CD14-positive monocyte (primary cell): ENCODE measurements at regions not wholly inside any gene's neighbourhood (a gene's known extent, or its start where the extent isn't known, plus 50 kb on each side); places are given as distances from the start of the nearest gene placed in this dataset.
"Not testable (repeated sequence)": the region's sequence is repeated elsewhere in the genome, so short reads cannot be mapped to it uniquely, and the experiment has no call there.

Source experiments
- DNase-seq, 3 donors: peaks; one replicate each; pipeline ENCODE4 v3.0.0-alpha.2; 2011 to 2022
- H2AFZ ChIP-seq: 2 replicates; pipeline ENCODE4 v1.6.0; 2012; ENCODE audit warnings: mild to moderate bottlenecking, low read depth, low read length, inconsistent platforms; ENCODE audit not compliant: insufficient read depth, poor library complexity, severe bottlenecking
- H3K27ac ChIP-seq, 2 donors: 1 replicate in 1 of 2; 2 replicates in 1 of 2; pipeline ENCODE4 v1.5.1; 2012 to 2013; ENCODE audit warnings: low read length in 2 of 2, control low read depth in 1 of 2, inconsistent platforms in 1 of 2, low read depth in 1 of 2, mild to moderate bottlenecking in 1 of 2
- H3K27me3 ChIP-seq, 2 donors: one replicate each; pipeline versions ENCODE4 v1.6.0 to v1.6.1; 2011 to 2013; ENCODE audit warnings: low read length in 2 of 2; ENCODE audit not compliant: control insufficient read depth in 2 of 2, insufficient read depth in 2 of 2
- H3K36me3 ChIP-seq, 2 donors: replicated peaks in 1 of 2; 1 replicate in 1 of 2; 2 replicates in 1 of 2; pipeline versions ENCODE4 v1.5.1 to v1.6.1; 2012 to 2013; ENCODE audit warnings: low read length in 2 of 2, control low read depth in 1 of 2, inconsistent platforms in 1 of 2, mild to moderate bottlenecking in 1 of 2; ENCODE audit not compliant: insufficient read depth in 2 of 2, control insufficient read depth in 1 of 2
- H3K4me1 ChIP-seq, 2 donors: 1 replicate in 1 of 2; 2 replicates in 1 of 2; pipeline versions ENCODE4 v1.5.1 to v1.6.1; 2012 to 2013; ENCODE audit warnings: low read length in 2 of 2, control low read depth in 1 of 2, inconsistent platforms in 1 of 2, mild to moderate bottlenecking in 1 of 2, moderate library complexity in 1 of 2; ENCODE audit not compliant: insufficient read depth in 2 of 2, control insufficient read depth in 1 of 2
- H3K4me2 ChIP-seq: replicated peaks from 2 replicates; pipeline ENCODE3; 2012; ENCODE audit warnings: low read length, moderate library complexity, mild to moderate bottlenecking; ENCODE audit not compliant: poor library complexity, severe bottlenecking; ENCODE audit errors: extremely low read depth
- H3K4me3 ChIP-seq, 3 experiments: fragments of 200-600 bp in 1 of 3; sonication (generic) in 1 of 3; replicated peaks in 1 of 3; 1 replicate in 2 of 3; 2 replicates in 1 of 3; pipeline ENCODE4 v1.5.1; 2011 to 2013; ENCODE audit warnings: low read length in 3 of 3, mild to moderate bottlenecking in 3 of 3, control low read depth in 2 of 3, low read depth in 2 of 3, inconsistent platforms in 1 of 3, moderate library complexity in 1 of 3
- H3K79me2 ChIP-seq: 2 replicates; pipeline ENCODE4 v1.6.0; 2012; ENCODE audit warnings: mild to moderate bottlenecking, control low read depth, inconsistent platforms, low read length, moderate library complexity; ENCODE audit not compliant: insufficient read depth
- H3K9ac ChIP-seq: 2 replicates; pipeline ENCODE4 v1.6.0; 2017; ENCODE audit warnings: low read length, mild to moderate bottlenecking; ENCODE audit not compliant: insufficient read depth, poor library complexity, severe bottlenecking
- H3K9me3 ChIP-seq, 2 donors: replicated peaks in 1 of 2; 1 replicate in 1 of 2; 2 replicates in 1 of 2; pipeline versions ENCODE4 v1.5.1 to v1.6.1; 2012 to 2013; ENCODE audit warnings: low read length in 2 of 2, control low read depth in 1 of 2; ENCODE audit not compliant: control insufficient read depth in 1 of 2, insufficient read depth in 1 of 2
- H4K20me1 ChIP-seq: 2 replicates; pipeline ENCODE4 v1.6.0; 2012; ENCODE audit warnings: mild to moderate bottlenecking, low read length, control low read depth, moderate library complexity; ENCODE audit not compliant: insufficient read depth
- H3K27ac Mint-ChIP-seq, 7 donors: one replicate each; pipeline ENCODE4 v1.8.0; 2020; ENCODE audit warnings: mild to moderate bottlenecking in 7 of 7, mixed read lengths in 7 of 7, moderate library complexity in 6 of 7, inconsistent platforms in 2 of 7
- H3K27me3 Mint-ChIP-seq, 3 donors: one replicate each; pipeline ENCODE4 v1.8.0; 2021 to 2022; ENCODE audit warnings: low read depth in 3 of 3, mild to moderate bottlenecking in 3 of 3, mixed read lengths in 3 of 3, moderate library complexity in 3 of 3, inconsistent platforms in 1 of 3
- H3K36me3 Mint-ChIP-seq, 2 donors: one replicate each; pipeline ENCODE4 v1.8.0; 2020; ENCODE audit warnings: mixed read lengths in 2 of 2, inconsistent platforms in 1 of 2, mild to moderate bottlenecking in 1 of 2
- H3K4me1 Mint-ChIP-seq: one replicate; pipeline ENCODE4 v1.8.0; 2020; ENCODE audit warnings: mild to moderate bottlenecking, mixed read lengths
- H3K4me3 Mint-ChIP-seq, 2 donors: one replicate each; pipeline ENCODE4 v1.8.0; 2020; ENCODE audit warnings: mild to moderate bottlenecking in 2 of 2, mixed read lengths in 2 of 2, moderate library complexity in 1 of 2
- H3K9me3 Mint-ChIP-seq, 7 donors: one replicate each; pipeline ENCODE4 v1.8.0; 2020 to 2022; ENCODE audit warnings: mixed read lengths in 7 of 7, mild to moderate bottlenecking in 6 of 7, moderate library complexity in 6 of 7, inconsistent platforms in 2 of 7
- WGBS: methylation state at CpG from one replicate; pipeline ENCODE4 v1.1.5; 2013; ENCODE audit warnings: missing lambda C conversion rate; ENCODE audit not compliant: insufficient coverage; 5-methylcytosine and 5-hydroxymethylcytosine counted together
- intact Hi-C, 2 donors: fragments of 100-400 bp; cut with micrococcal nuclease; formaldehyde crosslinking; loops; one replicate each; pipeline versions ENCODE4 v1.15.0 to v1.15.1; 2023

DNA sequence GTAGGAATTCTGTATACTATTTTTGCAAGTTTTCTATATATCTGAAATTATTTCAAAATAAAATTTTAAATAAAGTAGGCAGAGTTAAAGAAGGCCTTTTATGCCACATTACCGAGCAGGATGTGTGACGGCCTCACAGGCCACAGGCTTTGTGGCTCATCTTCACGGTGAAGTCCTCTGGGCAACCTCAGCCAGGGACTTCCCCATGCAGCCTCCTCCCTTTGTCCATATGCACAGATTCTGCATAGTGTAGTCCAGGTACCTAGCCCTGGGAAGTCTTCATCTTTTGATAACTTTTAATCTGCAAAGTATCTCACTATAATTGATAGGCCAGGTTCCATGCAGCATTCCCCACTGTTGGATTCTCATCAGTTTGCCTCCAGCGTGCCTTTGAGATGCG, 62.8 kb downstream of the ARHGAP11B start:
- H3K4me1 ChIP-seq, H2AFZ ChIP-seq, H3K27ac ChIP-seq, H3K79me2 ChIP-seq, H3K27me3 Mint-ChIP-seq, H3K36me3 ChIP-seq, H3K4me3 ChIP-seq, H3K4me3 Mint-ChIP-seq, DNase-seq, H3K9me3 ChIP-seq, H3K9ac ChIP-seq, H3K9me3 Mint-ChIP-seq, intact Hi-C loops, H3K27ac Mint-ChIP-seq, H3K4me1 Mint-ChIP-seq, H3K4me2 ChIP-seq, H3K27me3 ChIP-seq, H4K20me1 ChIP-seq: not testable (repeated sequence)
- peaks cover 12 to 30% of the 10 kb centered on the region in 2 donors for H3K36me3 Mint-ChIP-seq
- 100% methylated on average over 1 of the region's 5 CpGs for WGBS

DNA sequence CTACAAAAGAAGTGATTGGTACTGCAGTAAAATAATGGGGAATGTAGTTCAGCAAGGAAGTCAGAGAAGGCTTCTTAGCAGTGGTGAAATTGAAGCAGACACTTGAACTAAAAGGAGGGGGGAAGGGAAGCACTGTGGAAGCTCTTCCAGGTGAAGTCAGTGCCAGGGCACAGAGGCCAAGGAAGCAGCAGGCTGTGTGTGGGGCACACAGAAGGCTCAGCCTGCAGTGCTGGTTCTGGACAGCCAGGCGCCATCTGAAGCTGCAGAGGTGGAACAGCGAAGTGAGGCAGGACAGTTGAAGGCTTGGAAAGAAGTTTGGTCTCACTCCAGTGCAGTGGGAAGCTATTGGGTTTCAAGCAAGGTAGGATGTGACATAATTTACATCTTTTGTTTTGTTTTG, 64.2 kb downstream of the ARHGAP11B start:
- H4K20me1 ChIP-seq, H3K9ac ChIP-seq, DNase-seq, H3K79me2 ChIP-seq, H3K27ac ChIP-seq, H3K4me3 ChIP-seq, H3K36me3 ChIP-seq, H3K9me3 Mint-ChIP-seq, H3K4me3 Mint-ChIP-seq, intact Hi-C loops, H3K27me3 Mint-ChIP-seq, H3K4me2 ChIP-seq, H3K27me3 ChIP-seq, H2AFZ ChIP-seq, H3K9me3 ChIP-seq, H3K4me1 Mint-ChIP-seq, H3K4me1 ChIP-seq: not testable (repeated sequence)
- Mint-ChIP-seq H3K36me3 (peaks cover 15 to 34% of the 10 kb centered on the region in 2 donors), H3K27ac (peak overlapping the region in 1 of 7 donors; percentile 37)
- no CpG with 5 or more reads among the region's 2 CpGs for WGBS

DNA sequence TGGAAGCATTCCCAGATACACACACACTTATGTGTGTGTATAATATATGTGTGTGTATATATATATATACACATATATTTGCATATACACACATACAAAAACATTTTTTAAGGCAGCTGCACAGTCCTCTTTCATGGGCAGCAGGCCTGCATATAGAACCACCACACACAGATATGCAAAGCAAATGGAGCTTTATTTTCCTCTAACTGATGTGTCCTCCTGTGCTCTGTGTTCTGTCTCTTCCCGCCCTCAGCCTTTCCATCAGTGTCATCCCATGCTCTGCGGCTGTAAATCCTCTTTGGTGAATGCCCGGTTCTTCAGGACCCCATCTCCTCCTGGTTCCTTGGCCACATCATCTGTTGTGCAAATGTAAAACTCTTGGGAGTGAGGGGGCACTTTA, 69.9 kb downstream of the ARHGAP11B start:
- H3K9me3 Mint-ChIP-seq, H3K4me1 Mint-ChIP-seq, H3K27me3 ChIP-seq, intact Hi-C loops, H3K9ac ChIP-seq, H2AFZ ChIP-seq, H4K20me1 ChIP-seq, H3K4me3 ChIP-seq, H3K9me3 ChIP-seq, DNase-seq, H3K27ac ChIP-seq, H3K4me1 ChIP-seq, H3K79me2 ChIP-seq, H3K4me3 Mint-ChIP-seq, H3K27ac Mint-ChIP-seq, H3K27me3 Mint-ChIP-seq, H3K4me2 ChIP-seq, H3K36me3 ChIP-seq: not testable (repeated sequence)
- WGBS = no CpG with 5 or more reads among the region's 3 CpGs
- peaks cover 10 to 17% of the 10 kb centered on the region in 2 donors for H3K36me3 Mint-ChIP-seq

DNA sequence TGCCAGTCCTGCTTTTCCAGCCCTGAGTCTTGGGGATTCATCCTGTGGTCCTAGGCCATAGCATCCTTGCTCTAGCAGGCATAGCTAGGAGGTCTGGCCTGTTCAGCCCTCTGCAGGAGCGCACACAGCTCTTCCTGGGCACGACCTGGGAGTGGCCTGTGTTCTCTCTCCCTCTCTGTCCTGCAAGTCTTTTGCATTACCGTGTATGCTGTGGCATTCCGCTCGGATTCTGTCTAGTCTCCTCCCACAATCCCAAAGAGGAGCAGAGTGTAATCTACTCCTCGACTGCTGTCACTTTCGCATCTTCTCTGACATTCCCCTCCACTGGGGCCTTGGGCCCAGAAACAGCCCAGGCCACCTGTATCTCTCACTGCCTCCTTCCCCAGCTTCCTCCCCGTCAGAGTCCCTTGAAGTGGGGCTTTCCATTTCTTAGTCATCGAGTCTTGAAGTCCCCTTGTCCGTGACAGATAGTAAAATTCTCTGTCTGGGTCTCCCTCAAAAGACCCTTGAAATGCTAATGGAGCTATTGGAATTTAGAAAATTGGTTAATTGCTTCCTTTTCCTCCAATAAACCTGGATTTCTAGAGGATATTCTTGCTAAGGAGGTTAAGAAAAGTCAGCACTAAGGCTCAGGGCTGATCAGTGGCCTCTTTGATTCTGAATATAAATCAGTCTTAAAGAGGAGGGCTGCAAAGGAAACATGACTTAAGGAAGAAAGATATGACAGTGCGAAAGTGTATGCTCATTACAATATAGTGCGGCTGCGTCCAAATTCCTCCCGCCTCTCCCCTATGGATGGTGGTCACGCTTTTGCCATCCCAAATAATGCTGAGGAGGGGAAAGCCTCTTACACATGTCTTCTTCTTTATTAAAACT, 70.7 kb downstream of the ARHGAP11B start:
- H3K4me2 ChIP-seq, H2AFZ ChIP-seq, H4K20me1 ChIP-seq, intact Hi-C loops, H3K4me3 ChIP-seq, H3K27me3 Mint-ChIP-seq, H3K79me2 ChIP-seq, H3K27me3 ChIP-seq, H3K9me3 Mint-ChIP-seq, H3K36me3 ChIP-seq, H3K9ac ChIP-seq, H3K4me1 ChIP-seq, DNase-seq, H3K9me3 ChIP-seq, H3K27ac ChIP-seq, H3K4me1 Mint-ChIP-seq, H3K4me3 Mint-ChIP-seq: not testable (repeated sequence)
- peaks cover 12 to 20% of the 10 kb centered on the region in 2 donors for H3K36me3 Mint-ChIP-seq
- 100% methylated on average over 4 of the region's 15 CpGs for WGBS
- H3K27ac Mint-ChIP-seq = peak overlapping the region in 1 of 7 donors; percentile 50
